ENCODE measurements at regions not wholly inside any gene's neighbourhood (a gene's known extent, or its start where the extent isn't known, plus 50 kb on each side); places are given as distances from the start of the nearest gene placed in this dataset.

GRCh38 chr4:126800575-126801141, 832.1 kb upstream of the INTU start:
- Histone ChIP-seq H3K4me3 (ENCODE audit: control extremely low read depth in 1 of 5, extremely low read depth in 1 of 5, insufficient read depth in 1 of 5, low read depth in 2 of 5, low read length in 4 of 5) (no peak overlapping the region), H3K4me2 (replicated peaks; ENCODE audit: low read depth, low read length, poor library complexity, severe bottlenecking) (no peak overlapping the region), H3K36me3 (replicated peaks in 1 of 2; ENCODE audit: control extremely low read depth in 1 of 2, control insufficient read depth in 1 of 2, extremely low read depth in 1 of 2, insufficient read depth in 2 of 2, low read length in 1 of 2) (no peaks in the 10 kb centered on the region), H3K27me3 (replicated peaks in 1 of 4; ENCODE audit: control extremely low read depth in 1 of 4, control insufficient read depth in 3 of 4, insufficient read depth in 4 of 4, low read length in 3 of 4) (no peaks in the 10 kb centered on the region), H3K9ac (ENCODE audit: low read length) (no peak overlapping the region), H3K27ac (ENCODE audit: low read length in 2 of 2) (no peak overlapping the region), H3K79me2 (ENCODE audit: control insufficient read depth, insufficient read depth, low read length) (no peaks in the 10 kb centered on the region), H3K9me3 (ENCODE audit: control extremely low read depth in 1 of 3, control insufficient read depth in 2 of 3, insufficient read depth in 1 of 3, low read length in 2 of 3) (no peaks in the 10 kb centered on the region), H4K20me1 (ENCODE audit: control insufficient read depth, insufficient read depth, low read length, poor library complexity, severe bottlenecking) (no peaks in the 10 kb centered on the region), H2AFZ (ENCODE audit: insufficient read depth, low read depth, low read length, poor library complexity, severe bottlenecking) (no peak overlapping the region), H3K4me1 (ENCODE audit: control insufficient read depth in 2 of 2, insufficient read depth in 2 of 2, low read length in 2 of 2) (no peaks in the 10 kb centered on the region)
- Mint-ChIP-seq H3K9me3 (ENCODE audit: insufficient read depth) (peaks cover 6% of the 10 kb centered on the region), H3K4me1 (no peaks in the 10 kb centered on the region), H3K27ac (no peak overlapping the region), H3K27me3 (no peaks in the 10 kb centered on the region), H3K4me3 (no peak overlapping the region)
- DNase-seq (no peak), ATAC-seq (ENCODE audit: low read depth) (no peak)
- CTCF ChIA-PET: no interaction called here
- no CpG with 5 or more reads among the region's 3 CpGs for WGBS (ENCODE audit: insufficient coverage)
- no peak for TF ChIP-seq EZH2 (IDR thresholded peaks at IDR 0.05; ENCODE audit: borderline replicate concordance, insufficient read depth, low read depth, low read length, poor library complexity, severe bottlenecking)
- no peak for TF ChIP-seq CTCF (IDR thresholded peaks at IDR 0.05)
- POLR2A ChIA-PET: no interaction called here
- intact Hi-C loops (cut with micrococcal nuclease): no loop called here

- no peaks in the 10 kb centered on the region for H3K27me3 ChIP-seq (replicated peaks in 1 of 4; ENCODE audit: control extremely low read depth in 1 of 4, control insufficient read depth in 3 of 4, insufficient read depth in 4 of 4, low read length in 3 of 4)
- POLR2A ChIA-PET: no interaction called here
- no peak overlapping the region for H3K27ac ChIP-seq (ENCODE audit: low read length in 2 of 2)
- ATAC-seq (ENCODE audit: low read depth) (no peak), DNase-seq (no peak)
- CTCF ChIA-PET: no interaction called here
- intact Hi-C loops (cut with micrococcal nuclease): no loop called here
- H3K9me3 Mint-ChIP-seq (ENCODE audit: insufficient read depth): peaks cover 3% of the 10 kb centered on the region
- H3K4me2 ChIP-seq (replicated peaks; ENCODE audit: low read depth, low read length, poor library complexity, severe bottlenecking): no peak overlapping the region
- H2AFZ ChIP-seq (ENCODE audit: insufficient read depth, low read depth, low read length, poor library complexity, severe bottlenecking): no peak overlapping the region
- no peaks in the 10 kb centered on the region for H3K36me3 ChIP-seq (replicated peaks in 1 of 2; ENCODE audit: control extremely low read depth in 1 of 2, control insufficient read depth in 1 of 2, extremely low read depth in 1 of 2, insufficient read depth in 2 of 2, low read length in 1 of 2)
- H3K27me3 Mint-ChIP-seq: no peaks in the 10 kb centered on the region
- H3K9ac ChIP-seq (ENCODE audit: low read length): no peak overlapping the region
- TF ChIP-seq EZH2 (IDR thresholded peaks at IDR 0.05; ENCODE audit: borderline replicate concordance, insufficient read depth, low read depth, low read length, poor library complexity, severe bottlenecking) (no peak), CTCF (IDR thresholded peaks at IDR 0.05) (no peak)
- no peak overlapping the region for H3K27ac Mint-ChIP-seq
- H3K4me1 Mint-ChIP-seq: no peaks in the 10 kb centered on the region
- H3K4me3 ChIP-seq (ENCODE audit: control extremely low read depth in 1 of 5, extremely low read depth in 1 of 5, insufficient read depth in 1 of 5, low read depth in 2 of 5, low read length in 4 of 5): no peak overlapping the region
- no peaks in the 10 kb centered on the region for H3K4me1 ChIP-seq (ENCODE audit: control insufficient read depth in 2 of 2, insufficient read depth in 2 of 2, low read length in 2 of 2)
- no peak overlapping the region for H3K4me3 Mint-ChIP-seq
- no peaks in the 10 kb centered on the region for H3K79me2 ChIP-seq (ENCODE audit: control insufficient read depth, insufficient read depth, low read length)
- H3K9me3 ChIP-seq (ENCODE audit: control extremely low read depth in 1 of 3, control insufficient read depth in 2 of 3, insufficient read depth in 1 of 3, low read length in 2 of 3): no peaks in the 10 kb centered on the region
- H4K20me1 ChIP-seq (ENCODE audit: control insufficient read depth, insufficient read depth, low read length, poor library complexity, severe bottlenecking): no peaks in the 10 kb centered on the region
- WGBS (ENCODE audit: insufficient coverage): 88% methylated on average over 1 of the region's 1 CpG
Observed at GRCh38 chr4:126807132-126807531, 825.6 kb upstream of the INTU start.

Measured in B cell (primary cell).